Gastrocnemius medialis (tissue), 4 donors: ENCODE measurements at regions not wholly inside any gene's neighbourhood (a gene's known extent, or its start where the extent isn't known, plus 50 kb on each side); places are given as distances from the start of the nearest gene placed in this dataset.
"Not testable (repeated sequence)": the region's sequence is repeated elsewhere in the genome, so short reads cannot be mapped to it uniquely, and the experiment has no call there.

Experiments
- ATAC-seq, 2 donors: fragments of 150-250 bp; one replicate each; pipeline ENCODE4 v1.9.1; 2016
- DNase-seq, 2 donors: peaks; one replicate each; pipeline ENCODE4 v3.0.0-alpha.2; 2019
- H3K27ac ChIP-seq, 4 donors: fragments of 200-600 bp; sonication (generic); 1 replicate in 1 of 4; 2 replicates in 3 of 4; pipeline ENCODE4 v1.5.1; 2016 to 2018; ENCODE audit warnings: mild to moderate bottlenecking in 2 of 4, moderate library complexity in 1 of 4
- H3K27me3 ChIP-seq, 3 donors: fragments of 200-600 bp; sonication (generic) in 2 of 3; 1 replicate in 1 of 3; 2 replicates in 2 of 3; pipeline versions ENCODE4 v1.5.1 to v1.6.0; 2016 to 2019; ENCODE audit warnings: mild to moderate bottlenecking in 1 of 3, moderate library complexity in 1 of 3
- H3K36me3 ChIP-seq, 2 donors: fragments of 200-600 bp; sonication (generic) in 1 of 2; one replicate each; pipeline ENCODE4 v1.5.1; 2017 to 2018
- H3K4me1 ChIP-seq, 2 donors: fragments of 200-600 bp; sonication (generic) in 1 of 2; one replicate each; pipeline ENCODE4 v1.5.1; 2016 to 2017; ENCODE audit warnings: mild to moderate bottlenecking in 2 of 2
- H3K4me3 ChIP-seq, 4 donors: fragments of 200-600 bp; sonication (generic) in 3 of 4; 1 replicate in 1 of 4; 2 replicates in 3 of 4; pipeline ENCODE4 v1.5.1; 2016 to 2019; ENCODE audit warnings: mild to moderate bottlenecking in 2 of 4
- H3K9me3 ChIP-seq, 3 donors: fragments of 200-600 bp; sonication (generic) in 2 of 3; 1 replicate in 1 of 3; 2 replicates in 2 of 3; pipeline ENCODE4 v1.5.1; 2016 to 2019
- in situ Hi-C, 4 donors: fragments of 200-750 bp; cut with MboI; loops; one replicate each; pipeline versions ENCODE4 v1.15.0 to v1.8.0; 2017; ENCODE audit warnings: low sequenced_read_pairs in 4 of 4
- intact Hi-C: fragments of 100-400 bp; cut with DNase I; formaldehyde crosslinking; loops from one replicate; pipeline ENCODE4 v1.15.1; 2023; ENCODE audit warnings: low total_unique reads

DNA sequence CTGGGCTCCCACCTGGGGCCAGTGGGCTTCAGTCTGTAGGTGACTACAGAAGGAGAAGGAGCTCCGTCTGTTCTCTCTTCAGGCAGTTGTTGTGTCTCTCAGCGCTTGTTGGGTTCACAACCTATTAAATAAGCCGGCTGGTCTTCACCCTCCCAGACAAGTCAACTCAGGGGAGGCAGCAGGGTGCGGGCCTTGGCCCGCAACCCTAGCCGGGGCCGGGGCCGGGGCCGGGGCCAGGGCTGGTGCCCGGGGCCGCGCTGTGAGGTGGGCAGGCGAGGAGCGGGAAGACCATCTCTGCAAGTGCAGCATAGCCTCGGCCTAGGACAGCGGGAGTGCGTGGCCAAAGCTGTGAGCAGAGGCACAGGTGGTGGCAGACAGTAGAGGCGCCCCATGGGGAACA is 95.1 kb upstream of the PTPN20 start:
- intact Hi-C loops, result not testable (repeated sequence)

DNA sequence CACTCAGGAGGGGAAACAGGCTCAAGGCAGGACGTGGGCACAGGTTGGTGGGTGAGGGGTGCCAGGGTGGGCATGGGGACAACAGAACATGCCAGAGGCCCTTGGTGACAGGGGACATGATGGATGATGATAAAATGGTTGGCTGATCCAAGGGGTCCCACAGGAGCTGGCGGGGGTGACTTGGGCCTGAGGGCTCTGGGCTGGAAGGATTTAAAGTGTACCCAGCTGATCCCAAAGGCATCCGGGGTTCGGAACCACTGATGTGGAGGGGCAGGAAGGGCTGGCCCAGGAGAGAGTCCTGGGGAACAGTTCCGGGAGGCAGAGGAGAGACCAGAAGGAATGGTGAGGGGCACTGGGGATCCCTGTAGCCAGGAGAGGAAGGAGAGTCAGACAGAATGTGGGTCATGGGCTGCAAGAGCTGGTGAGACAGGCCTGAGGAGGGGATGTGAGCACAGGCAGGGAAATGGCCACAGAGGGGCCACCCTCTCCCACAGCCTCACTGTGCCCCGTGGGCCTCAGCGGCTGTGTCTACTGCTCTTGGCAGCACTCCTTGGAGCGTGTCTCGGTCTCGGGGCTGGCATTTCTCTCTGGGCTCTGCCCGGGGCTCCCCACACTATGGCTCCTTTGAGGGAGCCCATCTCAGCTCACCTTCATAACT is 70.7 kb upstream of the PTPN20 start:
- H3K36me3 ChIP-seq, DNase-seq, intact Hi-C loops, H3K9me3 ChIP-seq, H3K27ac ChIP-seq, H3K4me1 ChIP-seq, in situ Hi-C loops, H3K27me3 ChIP-seq, ATAC-seq, H3K4me3 ChIP-seq: not testable (repeated sequence)

More for the DNA sequence above, 95.1 kb upstream of the PTPN20 start:
- H3K36me3 ChIP-seq, H3K4me1 ChIP-seq, H3K27ac ChIP-seq, H3K4me3 ChIP-seq, in situ Hi-C loops, ATAC-seq, H3K27me3 ChIP-seq, DNase-seq, H3K9me3 ChIP-seq: not testable (repeated sequence)

DNA sequence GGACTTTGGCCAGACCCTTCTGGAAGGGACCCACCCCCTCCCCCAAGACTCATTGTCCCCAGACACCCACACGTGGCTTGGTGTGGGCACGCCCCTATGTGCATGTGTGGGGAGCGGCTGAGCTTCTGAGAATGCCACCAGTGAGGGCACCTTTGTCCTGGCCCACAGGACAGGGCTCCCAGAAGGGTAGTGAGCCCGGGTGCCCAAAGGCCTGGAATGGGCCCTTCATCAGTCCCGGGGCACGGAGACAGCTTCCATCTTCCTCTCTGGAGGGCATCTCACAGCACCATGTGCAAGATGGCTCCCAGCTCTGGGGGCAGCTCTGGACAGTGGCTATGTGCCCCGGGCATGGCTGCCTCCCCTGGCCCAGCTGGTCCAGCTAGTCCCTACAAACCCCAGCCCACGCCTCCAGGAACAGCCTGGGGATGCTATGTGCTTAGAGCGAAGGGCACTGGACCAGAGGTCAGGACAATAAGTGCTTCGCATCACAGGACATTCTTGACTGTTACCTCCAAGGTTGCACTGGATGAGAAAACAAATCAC is 70.1 kb upstream of the PTPN20 start:
- intact Hi-C loops, in situ Hi-C loops, H3K4me1 ChIP-seq, DNase-seq, H3K36me3 ChIP-seq, ATAC-seq, H3K27ac ChIP-seq, H3K4me3 ChIP-seq, H3K27me3 ChIP-seq, H3K9me3 ChIP-seq: not testable (repeated sequence)

DNA sequence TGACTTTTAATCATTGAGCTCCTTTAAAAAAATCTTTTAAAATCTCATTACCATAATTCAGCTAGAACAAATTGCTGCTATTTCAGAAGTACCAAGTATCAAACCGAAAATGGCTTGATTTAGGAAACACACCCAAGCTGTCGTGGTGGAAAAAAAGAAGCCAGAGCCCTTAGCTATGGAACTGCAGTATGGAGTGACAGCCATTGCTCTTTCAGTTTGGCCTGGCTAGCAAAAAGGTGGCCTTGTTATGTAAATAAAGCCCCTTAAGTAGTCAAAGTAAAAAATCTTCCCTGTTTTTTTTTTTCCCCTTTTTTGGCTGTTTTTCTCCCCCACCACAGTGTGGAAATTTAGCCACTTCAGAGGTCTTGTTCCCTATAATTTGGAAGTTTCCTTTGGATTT is 66.0 kb upstream of the PTPN20 start:
- H3K27ac ChIP-seq, intact Hi-C loops, H3K36me3 ChIP-seq, H3K4me1 ChIP-seq, H3K4me3 ChIP-seq, in situ Hi-C loops, H3K27me3 ChIP-seq, H3K9me3 ChIP-seq, DNase-seq, ATAC-seq: not testable (repeated sequence)

DNA sequence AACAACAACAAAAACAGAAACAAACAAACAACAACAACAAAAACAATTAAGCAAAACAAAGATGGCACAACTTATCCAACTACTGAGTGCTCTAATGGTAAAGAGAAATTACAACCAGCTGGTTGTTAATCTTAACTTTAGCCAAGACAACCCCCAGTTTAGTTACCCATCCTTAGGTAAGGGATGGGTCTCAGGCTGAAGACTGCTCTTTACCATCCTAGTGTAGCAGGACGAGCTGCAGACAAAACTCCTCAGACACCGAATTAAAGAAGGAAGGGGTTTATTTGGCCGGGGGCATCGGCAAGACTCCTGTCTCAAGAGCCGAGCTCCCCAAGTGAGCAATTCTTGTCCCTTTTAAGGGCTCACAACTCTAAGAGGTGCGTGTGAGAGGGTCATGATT is 65.6 kb upstream of the PTPN20 start:
- in situ Hi-C loops, intact Hi-C loops: not testable (repeated sequence)

DNA sequence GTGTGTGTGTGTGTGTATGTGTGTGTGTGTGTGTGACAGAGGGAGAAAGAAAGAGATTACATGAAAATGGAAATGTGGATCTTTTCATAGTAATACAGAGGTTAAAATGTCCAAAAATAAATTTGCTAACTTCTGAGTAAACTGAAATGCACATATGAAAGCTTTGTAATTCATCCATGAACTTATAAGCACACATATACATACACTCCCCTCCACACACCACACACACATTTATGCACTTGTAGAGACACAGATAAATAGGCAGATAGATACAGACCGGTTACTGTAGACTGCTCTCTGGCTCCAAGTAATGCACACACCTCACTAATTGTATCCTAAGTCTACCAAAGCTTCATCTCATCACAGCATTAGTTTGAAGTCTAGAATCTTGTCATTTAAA is 50.5 kb upstream of the PTPN20 start:
- DNase-seq, ATAC-seq, H3K36me3 ChIP-seq, in situ Hi-C loops, H3K4me3 ChIP-seq, H3K27me3 ChIP-seq, H3K4me1 ChIP-seq, H3K9me3 ChIP-seq, H3K27ac ChIP-seq, intact Hi-C loops: not testable (repeated sequence)

More for the DNA sequence above, 65.6 kb upstream of the PTPN20 start:
- H3K9me3 ChIP-seq, H3K4me3 ChIP-seq, H3K36me3 ChIP-seq, H3K27me3 ChIP-seq, H3K4me1 ChIP-seq, DNase-seq, H3K27ac ChIP-seq, ATAC-seq: not testable (repeated sequence)
